CD4-positive, alpha-beta T cell (primary cell): ENCODE measurements at regions not wholly inside any gene's neighbourhood (a gene's known extent, or its start where the extent isn't known, plus 50 kb on each side); places are given as distances from the start of the nearest gene placed in this dataset.

ENCODE experiments used
- ATAC-seq: fragments of 200-7000 bp; cut with Tn5 transposase; one replicate; pipeline ENCODE4 v1.10.0; 2022; ENCODE audit warnings: mild to moderate bottlenecking; ENCODE audit not compliant: poor library complexity
- CTCF ChIA-PET: fragments of 350-600 bp; sonication (Branson Sonifier 250); formaldehyde crosslinking; loops from one replicate; lab custom pipeline; 2021; ENCODE audit warnings: antibody characterized with exemption, inconsistent platforms; lab: Charles Lee
- POLR2A ChIA-PET: fragments of 350-600 bp; sonication (Branson Sonifier 250); formaldehyde crosslinking; loops from one replicate; lab custom pipeline; 2021; ENCODE audit warnings: antibody characterized with exemption, inconsistent platforms; lab: Charles Lee
- DNase-seq, 14 experiments: peaks; one replicate each; pipeline ENCODE4 v3.0.0-alpha.2; 2013 to 2020; ENCODE audit warnings: mixed read lengths in 2 of 14
- H3K27ac ChIP-seq, 2 donors: one replicate each; pipeline versions ENCODE4 v1.5.1 to v1.7.0; 2013; ENCODE audit warnings: low read length in 2 of 2, low read depth in 1 of 2, mild to moderate bottlenecking in 1 of 2
- H3K27me3 ChIP-seq, 2 experiments: 1 replicate in 1 of 2; 2 replicates in 1 of 2; pipeline versions ENCODE4 v1.6.1 to v1.7.0; 2013; ENCODE audit warnings: low read length in 2 of 2, control low read depth in 1 of 2, mild to moderate bottlenecking in 1 of 2, moderate library complexity in 1 of 2; ENCODE audit not compliant: insufficient read depth in 2 of 2, control insufficient read depth in 1 of 2
- H3K36me3 ChIP-seq: one replicate; pipeline ENCODE4 v1.6.1; 2013; ENCODE audit warnings: low read length, control low read depth; ENCODE audit not compliant: insufficient read depth
- H3K4me1 ChIP-seq: one replicate; pipeline ENCODE4 v1.6.1; 2013; ENCODE audit warnings: low read length, control low read depth; ENCODE audit not compliant: insufficient read depth
- H3K4me3 ChIP-seq: one replicate; pipeline ENCODE4 v1.5.1; 2013; ENCODE audit warnings: mild to moderate bottlenecking, low read length, moderate library complexity
- H3K9me3 ChIP-seq, 2 experiments: 1 replicate in 1 of 2; 2 replicates in 1 of 2; pipeline versions ENCODE4 v1.6.1 to v1.7.0; 2013; ENCODE audit warnings: low read length in 2 of 2, mild to moderate bottlenecking in 2 of 2, control low read depth in 1 of 2, moderate library complexity in 1 of 2; ENCODE audit not compliant: control insufficient read depth in 1 of 2, insufficient read depth in 1 of 2
- H3K27ac Mint-ChIP-seq: one replicate; pipeline ENCODE4 v1.8.0; 2020; ENCODE audit warnings: mixed read lengths
- H3K27me3 Mint-ChIP-seq: one replicate; pipeline ENCODE4 v1.8.0; 2021; ENCODE audit warnings: mixed read lengths
- H3K36me3 Mint-ChIP-seq: one replicate; pipeline ENCODE4 v1.8.0; 2021; ENCODE audit warnings: low read depth, mixed read lengths
- H3K4me1 Mint-ChIP-seq: one replicate; pipeline ENCODE4 v1.8.0; 2021; ENCODE audit warnings: low read depth, mixed read lengths
- H3K4me3 Mint-ChIP-seq: one replicate; pipeline ENCODE4 v1.8.0; 2020; ENCODE audit warnings: mild to moderate bottlenecking, mixed read lengths
- H3K9me3 Mint-ChIP-seq: one replicate; pipeline ENCODE4 v1.8.0; 2020; ENCODE audit warnings: mixed read lengths
- CTCF ChIP-seq: fragments of 200-600 bp; IDR thresholded peaks from one replicate; pipeline ENCODE4 v1.8.0; 2022; ENCODE audit warnings: antibody characterized with exemption, mild to moderate bottlenecking
- intact Hi-C, 2 experiments: fragments of 100-400 bp; cut with DNase I in 1 of 2; cut with micrococcal nuclease in 1 of 2; formaldehyde crosslinking; loops; one replicate each; pipeline versions ENCODE4 v1.15.1 to v1.9.0; 2023 to 2025; cut with DNase I, micrococcal nuclease

GRCh38 chr21:28832715-28833061 lies 160.0 kb downstream of the LTN1 start:
- intact Hi-C loops = loop anchor here (2.0 to 10.0 kb wide), 2 partner anchors 52 kb away; a partner anchor contains a TSS

GRCh38 chr21:28832013-28832714 lies 160.5 kb downstream of the LTN1 start:
- ChIA-PET CTCF (no interaction called here), POLR2A (interaction anchor here (0.7 to 1.8 kb wide), 4 partner anchors 15 to 241 kb away, joined by 3 to 26 read pairs (median 4); partner anchors contain the start of gene CCT8)
- DNase-seq (peak in 6 of 14 experiments; percentile 3 to 86 (median 36)), ATAC-seq (peak; percentile 90)
- no peak for TF ChIP-seq CTCF
- H3K27me3 ChIP-seq = no peaks in the 10 kb centered on the region
- peak overlapping the region; percentile 25 for H3K4me3 ChIP-seq
- Mint-ChIP-seq H3K4me1 (peaks cover 71% of the 10 kb centered on the region), H3K27ac (peak overlapping the region; percentile 79), H3K27me3 (no peaks in the 10 kb centered on the region), H3K36me3 (no peaks in the 10 kb centered on the region), H3K4me3 (peak overlapping the region; percentile 65), H3K9me3 (no peaks in the 10 kb centered on the region)
- H3K9me3 ChIP-seq = no peaks in the 10 kb centered on the region
- H3K4me1 ChIP-seq = peaks cover 39% of the 10 kb centered on the region
- H3K36me3 ChIP-seq = no peaks in the 10 kb centered on the region
- intact Hi-C loops = loop anchor here (2.0 to 10.0 kb wide), 2 partner anchors 53 kb away; a partner anchor contains a TSS
- H3K27ac ChIP-seq = peak overlapping the region in 1 of 2 donors; percentile 35

More at GRCh38 chr21:28832715-28833061, 160.0 kb downstream of the LTN1 start:
- ChIA-PET POLR2A (interaction anchor here (0.7 to 1.8 kb wide), 3 partner anchors 16 to 241 kb away, joined by 3 to 26 read pairs (median 4); partner anchors contain the start of gene CCT8), CTCF (no interaction called here)
- H3K4me1 Mint-ChIP-seq = peaks cover 71% of the 10 kb centered on the region
- no peaks in the 10 kb centered on the region for H3K36me3 Mint-ChIP-seq
- Histone ChIP-seq H3K9me3 (no peaks in the 10 kb centered on the region), H3K4me1 (peaks cover 39% of the 10 kb centered on the region), H3K4me3 (no peak overlapping the region), H3K27me3 (no peaks in the 10 kb centered on the region), H3K36me3 (no peaks in the 10 kb centered on the region), H3K27ac (peak overlapping the region in 1 of 2 donors; percentile 35)
- no peaks in the 10 kb centered on the region for H3K9me3 Mint-ChIP-seq
- no peaks in the 10 kb centered on the region for H3K27me3 Mint-ChIP-seq
- no peak for DNase-seq
- peak; percentile 6 for ATAC-seq
- H3K27ac Mint-ChIP-seq = peak overlapping the region; percentile 79
- peak overlapping the region; percentile 65 for H3K4me3 Mint-ChIP-seq
- no peak for TF ChIP-seq CTCF

GRCh38 chr21:28828981-28829380 lies 163.7 kb downstream of the LTN1 start:
- POLR2A ChIA-PET = no interaction called here
- TF ChIP-seq CTCF = no peak
- DNase-seq = no peak
- Histone ChIP-seq H3K4me3 (no peak overlapping the region), H3K9me3 (no peaks in the 10 kb centered on the region), H3K36me3 (no peaks in the 10 kb centered on the region), H3K27me3 (no peaks in the 10 kb centered on the region), H3K27ac (no peak overlapping the region), H3K4me1 (peaks cover 23% of the 10 kb centered on the region)
- Mint-ChIP-seq H3K36me3 (no peaks in the 10 kb centered on the region), H3K9me3 (no peaks in the 10 kb centered on the region), H3K4me1 (peaks cover 45% of the 10 kb centered on the region), H3K27me3 (no peaks in the 10 kb centered on the region), H3K4me3 (no peak overlapping the region), H3K27ac (no peak overlapping the region)
- intact Hi-C loops = no loop called here
- ATAC-seq = no peak
- CTCF ChIA-PET = no interaction called here
